Mesendoderm (in vitro differentiated cells): ENCODE measurements at regions not wholly inside any gene's neighbourhood (a gene's known extent, or its start where the extent isn't known, plus 50 kb on each side); places are given as distances from the start of the nearest gene placed in this dataset.
A peak's percentile ranks its signal among the peaks of the same experiment; 100 is the strongest.

Experiments
- DNase-seq: peaks from one replicate; pipeline ENCODE4 v3.0.0; 2013
- H2AK5ac ChIP-seq: 2 replicates; pipeline ENCODE4 v1.6.1; 2013; ENCODE audit warnings: low read length, inconsistent platforms
- H2BK120ac ChIP-seq: 2 replicates; pipeline ENCODE4 v1.6.1; 2013; ENCODE audit warnings: low read depth, mild to moderate bottlenecking, low read length, moderate library complexity, mixed read lengths
- H2BK15ac ChIP-seq: replicated peaks from 2 replicates; pipeline ENCODE4 v1.6.1; 2013; ENCODE audit warnings: low read depth, mild to moderate bottlenecking, moderate library complexity
- H2BK5ac ChIP-seq: 2 replicates; pipeline ENCODE4 v1.6.1; 2013; ENCODE audit warnings: low read length, inconsistent platforms
- H3K18ac ChIP-seq: 2 replicates; pipeline ENCODE4 v1.6.1; 2013; ENCODE audit warnings: mild to moderate bottlenecking, low read length, mixed read lengths
- H3K23ac ChIP-seq: one replicate; pipeline ENCODE4 v1.6.1; 2013; ENCODE audit warnings: low read length
- H3K27ac ChIP-seq: 2 replicates; pipeline ENCODE4 v1.5.1; 2013; ENCODE audit warnings: low read depth, mild to moderate bottlenecking, inconsistent platforms, low read length, moderate library complexity
- H3K27me3 ChIP-seq: 2 replicates; pipeline ENCODE4 v1.6.1; 2013; ENCODE audit warnings: low read length, control low read depth, mild to moderate bottlenecking, inconsistent platforms; ENCODE audit not compliant: insufficient read depth, poor library complexity
- H3K36me3 ChIP-seq: 2 replicates; pipeline ENCODE4 v1.6.1; 2013; ENCODE audit warnings: low read length, inconsistent platforms; ENCODE audit not compliant: control insufficient read depth, insufficient read depth
- H3K4ac ChIP-seq: one replicate; pipeline ENCODE4 v1.6.1; 2013; ENCODE audit warnings: low read depth, mild to moderate bottlenecking, low read length, moderate library complexity
- H3K4me1 ChIP-seq: 2 replicates; pipeline ENCODE4 v1.6.1; 2013; ENCODE audit warnings: low read depth, low read length, inconsistent platforms; ENCODE audit not compliant: control insufficient read depth
- H3K4me2 ChIP-seq: 2 replicates; pipeline ENCODE4 v1.6.1; 2013; ENCODE audit warnings: low read length
- H3K4me3 ChIP-seq: 2 replicates; pipeline ENCODE4 v1.5.1; 2013; ENCODE audit warnings: mild to moderate bottlenecking, low read length
- H3K56ac ChIP-seq: one replicate; pipeline ENCODE4 v1.6.1; 2013; ENCODE audit warnings: low read length
- H3K79me1 ChIP-seq: 2 replicates; pipeline ENCODE4 v1.6.1; 2013; ENCODE audit warnings: low read length, inconsistent platforms
- H3K79me2 ChIP-seq: 2 replicates; pipeline ENCODE4 v1.6.1; 2013; ENCODE audit warnings: mild to moderate bottlenecking, low read length; ENCODE audit not compliant: control insufficient read depth, insufficient read depth
- H3K9ac ChIP-seq: 2 replicates; pipeline ENCODE4 v1.6.1; 2013; ENCODE audit warnings: low read length, inconsistent platforms
- H4K5ac ChIP-seq: one replicate; pipeline ENCODE4 v1.6.1; 2013; ENCODE audit warnings: low read length
- H4K8ac ChIP-seq: one replicate; pipeline ENCODE4 v1.6.1; 2013; ENCODE audit warnings: low read depth, mild to moderate bottlenecking, control low read depth, low read length, moderate library complexity
- WGBS: extraction: QIAGEN DNeasy Blood & Tissue Kit; methylation state at CpG from one replicate; pipeline ENCODE4 v1.1.7; 2013; ENCODE audit warnings: low lambda C conversion rate, missing lambda C conversion rate; ENCODE audit not compliant: insufficient coverage; ENCODE audit errors: extremely low coverage; 5-methylcytosine and 5-hydroxymethylcytosine counted together

- H2AK5ac ChIP-seq, result no peak overlapping the region
- H2BK120ac ChIP-seq, result no peak overlapping the region
- no peak overlapping the region for H3K4me2 ChIP-seq
- no peaks in the 10 kb centered on the region for H3K79me2 ChIP-seq
- H4K8ac ChIP-seq, result no peak overlapping the region
- DNase-seq, result peak; percentile 75
- H3K27ac ChIP-seq, result no peak overlapping the region
- no peaks in the 10 kb centered on the region for H3K27me3 ChIP-seq
- no peak overlapping the region for H3K4me3 ChIP-seq
- H2BK5ac ChIP-seq, result no peak overlapping the region
- H4K5ac ChIP-seq, result no peak overlapping the region
- WGBS, result no CpG with 5 or more reads among the region's 1 CpG
- no peak overlapping the region for H3K4ac ChIP-seq
- peak overlapping the region; percentile 39 for H3K18ac ChIP-seq
- no peak overlapping the region for H3K9ac ChIP-seq
- H3K36me3 ChIP-seq, result no peaks in the 10 kb centered on the region
- no peaks in the 10 kb centered on the region for H3K79me1 ChIP-seq
- no peaks in the 10 kb centered on the region for H3K4me1 ChIP-seq
- no peak overlapping the region for H3K23ac ChIP-seq
- no peak overlapping the region for H2BK15ac ChIP-seq
- H3K56ac ChIP-seq, result no peak overlapping the region
Measured at GRCh38 chr3:144553301-144553700, 581.7 kb downstream of the DIPK2A start.

GRCh38 chr3:144554889-144555288, 583.3 kb downstream of the DIPK2A start:
- Histone ChIP-seq H3K4me2 (no peak overlapping the region), H3K23ac (no peak overlapping the region), H2BK120ac (peak overlapping the region; percentile 45), H2BK15ac (no peak overlapping the region), H3K4me1 (no peaks in the 10 kb centered on the region), H3K27ac (no peak overlapping the region), H2AK5ac (no peak overlapping the region), H3K27me3 (no peaks in the 10 kb centered on the region), H3K4ac (no peak overlapping the region), H3K36me3 (no peaks in the 10 kb centered on the region), H3K79me1 (no peaks in the 10 kb centered on the region), H4K8ac (no peak overlapping the region), H3K56ac (no peak overlapping the region), H3K9ac (no peak overlapping the region), H3K18ac (no peak overlapping the region), H2BK5ac (no peak overlapping the region), H4K5ac (no peak overlapping the region), H3K4me3 (no peak overlapping the region), H3K79me2 (no peaks in the 10 kb centered on the region)
- DNase-seq, result no peak
- no CpG with 5 or more reads among the region's 5 CpGs for WGBS

GRCh38 chr3:144556392-144556791, 584.8 kb downstream of the DIPK2A start:
- Histone ChIP-seq H3K4me3 (no peak overlapping the region), H3K9ac (no peak overlapping the region), H3K4me2 (no peak overlapping the region), H3K4ac (no peak overlapping the region), H3K4me1 (no peaks in the 10 kb centered on the region), H3K56ac (no peak overlapping the region), H4K8ac (no peak overlapping the region), H3K18ac (no peak overlapping the region), H3K23ac (no peak overlapping the region), H2AK5ac (no peak overlapping the region), H2BK15ac (no peak overlapping the region), H3K79me1 (no peaks in the 10 kb centered on the region), H2BK120ac (no peak overlapping the region), H3K27me3 (no peaks in the 10 kb centered on the region), H2BK5ac (no peak overlapping the region), H3K79me2 (no peaks in the 10 kb centered on the region), H3K36me3 (no peaks in the 10 kb centered on the region), H3K27ac (no peak overlapping the region), H4K5ac (no peak overlapping the region)
- DNase-seq, result no peak
- WGBS, result no CpG with 5 or more reads among the region's 3 CpGs

- no CpG with 5 or more reads among the region's 2 CpGs for WGBS
- Histone ChIP-seq H3K79me2 (no peaks in the 10 kb centered on the region), H3K4me1 (no peaks in the 10 kb centered on the region), H3K27me3 (no peaks in the 10 kb centered on the region), H3K23ac (no peak overlapping the region), H3K18ac (no peak overlapping the region), H3K27ac (no peak overlapping the region), H2AK5ac (no peak overlapping the region), H3K4me3 (no peak overlapping the region), H3K4me2 (no peak overlapping the region), H3K79me1 (no peaks in the 10 kb centered on the region), H4K5ac (no peak overlapping the region), H3K56ac (no peak overlapping the region), H2BK15ac (no peak overlapping the region), H2BK5ac (no peak overlapping the region), H4K8ac (no peak overlapping the region), H3K9ac (no peak overlapping the region), H2BK120ac (no peak overlapping the region), H3K4ac (no peak overlapping the region), H3K36me3 (no peaks in the 10 kb centered on the region)
- DNase-seq, result no peak
Measured at GRCh38 chr3:144557515-144557914, 585.9 kb downstream of the DIPK2A start.

- no peak overlapping the region for H4K5ac ChIP-seq
- no peaks in the 10 kb centered on the region for H3K27me3 ChIP-seq
- no peaks in the 10 kb centered on the region for H3K79me1 ChIP-seq
- H2AK5ac ChIP-seq, result no peak overlapping the region
- H3K18ac ChIP-seq, result no peak overlapping the region
- H3K9ac ChIP-seq, result no peak overlapping the region
- no CpG with 5 or more reads among the region's 3 CpGs for WGBS
- H3K23ac ChIP-seq, result no peak overlapping the region
- H3K4me1 ChIP-seq, result no peaks in the 10 kb centered on the region
- H3K79me2 ChIP-seq, result no peaks in the 10 kb centered on the region
- no peak overlapping the region for H3K4me3 ChIP-seq
- H2BK5ac ChIP-seq, result no peak overlapping the region
- no peak overlapping the region for H3K56ac ChIP-seq
- H4K8ac ChIP-seq, result no peak overlapping the region
- H2BK120ac ChIP-seq, result no peak overlapping the region
- H3K36me3 ChIP-seq, result no peaks in the 10 kb centered on the region
- no peak overlapping the region for H2BK15ac ChIP-seq
- H3K27ac ChIP-seq, result no peak overlapping the region
- H3K4ac ChIP-seq, result no peak overlapping the region
- no peak for DNase-seq
- no peak overlapping the region for H3K4me2 ChIP-seq
Measured at GRCh38 chr3:144564011-144564410, 592.4 kb downstream of the DIPK2A start.

GRCh38 chr3:144566320-144566719, 594.7 kb downstream of the DIPK2A start:
- no peak overlapping the region for H2BK15ac ChIP-seq
- WGBS, result no CpG with 5 or more reads among the region's 1 CpG

More at GRCh38 chr3:144566320-144566719, 594.7 kb downstream of the DIPK2A start:
- Histone ChIP-seq H3K18ac (no peak overlapping the region), H3K27me3 (no peaks in the 10 kb centered on the region), H3K4me1 (no peaks in the 10 kb centered on the region), H3K79me1 (no peaks in the 10 kb centered on the region), H3K79me2 (no peaks in the 10 kb centered on the region), H4K8ac (no peak overlapping the region), H3K9ac (no peak overlapping the region), H2AK5ac (no peak overlapping the region), H2BK120ac (no peak overlapping the region), H3K4ac (no peak overlapping the region), H2BK5ac (no peak overlapping the region), H3K56ac (no peak overlapping the region), H4K5ac (no peak overlapping the region), H3K4me2 (no peak overlapping the region), H3K23ac (no peak overlapping the region), H3K27ac (no peak overlapping the region), H3K4me3 (no peak overlapping the region), H3K36me3 (no peaks in the 10 kb centered on the region)
- no peak for DNase-seq
